GM18861 (cell line): ENCODE measurements at regions not wholly inside any gene's neighbourhood (a gene's known extent, or its start where the extent isn't known, plus 50 kb on each side); places are given as distances from the start of the nearest gene placed in this dataset.
"Not testable (repeated sequence)": the region's sequence is repeated elsewhere in the genome, so short reads cannot be mapped to it uniquely, and the experiment has no call there.

Experiments used
- ATAC-seq: cut with Tn5 transposase; IDR thresholded peaks from one replicate; pipeline ENCODE4 v1.9.1; 2021; ENCODE audit not compliant: unreplicated experiment

DNA sequence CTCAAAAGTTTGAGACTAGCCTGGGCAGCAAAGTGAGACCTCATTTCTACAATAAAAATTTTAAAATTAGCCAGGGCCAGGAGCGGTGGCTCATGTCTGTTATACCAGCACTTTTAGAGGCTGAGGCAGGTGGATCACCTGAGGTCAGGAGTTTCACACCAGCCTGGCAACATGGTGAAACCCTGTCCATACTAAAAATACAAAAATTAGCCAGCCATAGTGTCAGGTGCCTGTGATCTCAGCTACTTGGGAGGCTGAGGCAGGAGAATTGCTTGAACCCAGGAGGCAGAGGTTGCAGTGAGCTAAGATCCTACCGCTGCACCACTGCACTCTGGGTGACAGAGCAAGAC, 85.1 kb upstream of the MAP4 start:
- not testable (repeated sequence) for ATAC-seq

DNA sequence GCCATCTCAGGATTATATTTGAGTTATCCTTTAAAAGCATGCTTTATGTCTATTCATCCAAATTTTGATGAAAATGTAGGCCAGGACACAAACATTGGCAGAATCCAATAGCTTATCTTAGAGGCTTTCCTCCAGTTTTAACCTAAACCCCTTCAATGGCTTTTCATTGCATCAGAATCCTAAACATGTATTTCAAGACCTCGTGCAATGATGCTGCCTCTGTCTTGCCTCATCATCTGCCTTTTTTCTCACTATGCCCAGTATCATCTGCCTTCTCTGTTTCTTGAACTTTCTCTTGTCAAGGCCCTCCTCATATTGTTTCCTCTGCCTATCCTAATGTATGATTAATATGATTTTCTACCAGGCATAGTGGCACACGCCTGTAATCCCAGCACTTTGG, 76.1 kb upstream of the MAP4 start:
- ATAC-seq: no peak

DNA sequence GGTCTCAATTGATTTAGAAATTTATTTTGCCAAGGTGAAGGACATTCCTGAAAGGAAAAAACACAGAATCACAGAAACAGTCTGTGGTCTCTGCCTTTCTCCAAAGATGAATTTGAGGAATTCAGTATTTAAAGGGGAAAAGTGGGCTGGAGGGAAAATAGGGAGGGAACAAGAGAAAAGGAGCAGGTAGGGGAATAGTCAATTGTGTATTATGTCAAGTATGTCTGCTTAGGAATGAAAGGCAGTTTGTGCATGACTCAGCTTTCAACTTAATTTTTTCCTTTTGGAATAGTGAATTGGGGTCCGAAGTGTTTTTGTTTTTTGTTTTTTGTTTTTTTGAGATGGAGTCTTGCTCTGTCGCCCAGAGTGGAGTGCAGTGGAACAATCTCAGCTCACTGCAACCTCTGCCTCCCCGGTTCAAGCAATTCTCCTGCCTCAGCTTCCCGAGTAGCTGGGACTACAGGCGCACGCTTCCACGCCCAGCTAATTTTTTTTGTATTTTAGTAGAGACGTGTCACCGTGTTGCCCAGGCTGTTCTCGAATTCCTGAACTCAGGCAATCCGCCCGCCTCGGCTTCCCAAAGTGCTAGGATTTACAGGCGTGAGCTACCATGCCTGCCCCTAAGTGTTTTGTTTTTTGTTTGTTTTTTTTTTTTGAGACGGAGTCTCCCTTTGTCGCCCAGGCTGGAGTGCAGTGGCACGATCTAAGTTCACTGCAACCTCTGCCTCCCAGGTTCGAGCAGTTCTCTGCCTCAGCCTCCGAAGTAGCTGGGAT, 74.1 kb upstream of the MAP4 start:
- no peak for ATAC-seq

DNA sequence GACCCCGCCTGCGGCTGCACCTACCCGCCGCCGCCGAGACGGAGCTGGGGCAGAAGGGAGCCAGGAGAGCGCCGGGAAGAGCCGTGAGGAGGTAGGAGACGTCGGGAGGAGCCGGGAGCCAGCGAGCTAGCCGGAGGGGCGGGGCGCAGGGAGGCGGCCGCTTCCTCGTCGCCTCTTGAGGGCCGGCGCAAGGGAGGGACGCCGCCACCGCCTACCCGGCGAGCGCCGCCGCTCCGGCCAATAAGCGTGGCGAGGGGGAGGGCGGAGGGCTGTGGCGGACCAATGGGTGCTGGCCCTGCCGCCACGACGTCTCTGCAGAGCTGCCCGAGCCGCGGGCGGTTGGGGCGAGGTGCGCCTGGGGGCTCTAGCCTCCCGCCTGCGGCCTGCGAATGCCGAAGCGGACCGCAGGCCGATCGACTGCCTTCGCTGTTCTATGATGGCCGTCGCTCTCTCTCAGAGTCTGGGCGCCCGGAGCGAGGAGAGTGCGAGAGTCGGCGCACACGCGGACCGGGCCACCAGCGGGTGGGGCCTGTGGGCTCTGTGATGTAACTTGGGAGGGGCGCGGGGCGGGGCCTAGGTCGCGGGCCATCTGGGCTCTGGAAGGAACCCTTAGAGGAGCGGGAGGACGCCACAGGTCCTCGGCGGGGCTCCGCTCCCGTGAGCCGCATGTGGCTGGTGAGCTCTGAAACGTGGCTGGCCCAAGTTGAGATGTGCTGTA, 72.7 kb upstream of the MAP4 start:
- ATAC-seq: peak; percentile 81

DNA sequence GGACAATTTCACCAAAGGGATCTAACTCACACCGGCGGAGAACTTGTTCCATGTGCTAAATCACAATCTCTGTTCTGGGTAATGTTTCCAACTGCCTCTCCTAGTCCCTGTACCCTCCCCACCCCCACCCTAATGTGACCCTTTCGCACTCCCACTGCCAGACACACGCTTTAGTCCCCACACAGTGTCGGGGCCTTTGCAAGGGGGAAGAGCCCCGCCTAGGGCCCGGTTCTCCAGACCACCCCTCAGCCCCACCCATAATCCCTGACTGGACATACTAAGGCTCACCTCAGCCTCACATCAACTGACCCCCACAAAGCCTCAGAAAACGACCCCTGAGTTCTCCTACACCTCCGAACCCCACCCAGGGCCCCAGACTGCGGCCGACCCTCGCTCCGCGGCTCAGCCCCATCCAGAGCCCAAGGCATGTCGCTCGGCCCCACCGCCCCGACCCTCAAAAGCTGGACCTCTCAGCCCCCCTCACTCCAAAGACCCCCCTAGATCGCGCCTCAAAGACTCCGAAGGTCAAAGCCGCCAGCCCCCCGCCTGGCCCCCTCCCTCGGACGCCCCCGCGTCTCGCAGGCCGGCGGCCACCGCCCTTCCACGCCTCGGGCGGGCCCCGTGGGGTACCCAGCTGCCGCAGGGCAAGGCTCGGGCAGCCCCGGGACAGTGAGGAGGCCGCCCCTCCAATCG, 72.0 kb upstream of the MAP4 start:
- ATAC-seq: peak; percentile 17

DNA sequence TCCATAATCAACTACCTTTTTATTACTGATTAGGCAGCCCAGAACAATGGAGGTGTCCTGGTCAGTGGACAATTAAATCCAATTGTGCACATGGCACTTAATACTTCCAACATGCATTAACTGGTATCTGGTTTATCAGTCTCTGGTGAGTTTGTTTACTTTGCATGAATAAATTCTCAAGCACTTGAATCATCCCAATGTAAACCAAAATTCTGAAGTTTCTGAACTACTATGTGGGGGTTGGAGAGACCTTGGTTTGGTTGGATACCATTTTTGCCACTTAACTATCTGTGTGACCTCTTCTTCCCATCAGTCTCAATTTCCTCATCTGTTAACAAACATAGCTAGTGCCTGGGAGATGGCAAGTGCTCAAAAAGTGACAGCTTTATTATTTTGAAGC, 70.5 kb upstream of the MAP4 start:
- ATAC-seq: no peak

DNA sequence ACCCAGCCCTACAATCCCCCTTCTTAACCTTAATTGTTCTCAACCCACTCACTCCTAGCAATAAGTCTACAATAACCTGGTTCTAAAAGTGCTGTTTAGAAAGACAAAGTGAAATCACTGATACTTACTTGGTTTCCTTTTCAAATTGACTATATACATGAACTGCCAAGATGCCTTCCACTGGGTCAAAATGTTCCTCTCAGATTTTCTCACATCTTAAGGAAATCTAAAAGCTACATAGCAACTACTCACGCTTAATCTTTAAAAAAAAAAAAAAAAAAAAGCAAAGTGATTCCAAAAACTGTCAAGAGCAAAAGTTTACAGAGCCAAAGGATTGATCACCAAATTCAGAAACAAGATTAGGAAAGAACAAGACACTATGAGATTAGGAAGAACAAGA, 68.7 kb upstream of the MAP4 start:
- no peak for ATAC-seq

DNA sequence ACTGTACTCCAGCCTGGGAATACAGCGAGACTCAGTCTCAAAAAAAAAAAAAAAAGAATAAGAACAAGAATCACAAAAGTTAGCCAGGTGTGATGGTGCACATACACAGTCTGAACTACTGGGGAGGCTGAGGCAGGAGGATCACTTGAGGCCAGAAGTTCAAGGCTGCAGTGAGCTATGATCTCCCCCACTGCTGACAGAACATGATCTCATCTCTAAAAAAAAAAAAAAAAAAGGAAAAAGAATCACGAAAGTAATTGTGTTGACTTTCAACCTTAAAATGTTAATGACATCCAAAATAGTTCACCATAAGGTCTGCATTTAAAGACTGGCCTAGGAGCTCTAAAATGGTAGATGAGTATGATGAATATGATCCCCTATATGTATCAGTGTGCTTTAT, 68.0 kb upstream of the MAP4 start:
- no peak for ATAC-seq

DNA sequence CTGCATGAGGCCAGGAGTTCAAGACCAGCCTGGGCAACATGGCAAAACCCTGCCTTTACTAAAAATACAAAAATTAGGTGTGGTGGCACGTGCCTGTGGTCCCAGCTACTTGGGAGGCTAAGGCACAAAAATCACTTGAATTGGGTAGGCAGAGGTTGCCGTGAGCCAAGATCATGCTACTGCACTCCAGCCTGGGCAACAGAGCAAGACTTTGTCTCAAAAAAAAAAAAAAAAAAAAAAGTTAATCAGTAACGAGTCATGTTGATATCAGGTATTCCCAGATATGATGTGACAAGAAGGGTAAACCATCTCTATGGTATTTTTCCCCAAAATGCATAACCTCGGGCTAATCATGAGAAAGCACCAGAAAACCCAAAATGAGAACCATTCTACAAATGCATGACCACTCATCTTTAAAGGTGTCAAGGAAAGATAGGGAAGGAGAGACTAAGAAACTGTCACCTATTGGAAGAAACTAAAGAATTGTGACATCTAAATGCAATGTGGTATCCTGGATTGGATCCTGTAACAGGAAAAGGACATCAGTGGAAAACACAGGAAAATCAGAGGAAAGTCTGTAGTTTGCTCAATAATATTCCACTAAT, 66.5 kb upstream of the MAP4 start:
- ATAC-seq: no peak

DNA sequence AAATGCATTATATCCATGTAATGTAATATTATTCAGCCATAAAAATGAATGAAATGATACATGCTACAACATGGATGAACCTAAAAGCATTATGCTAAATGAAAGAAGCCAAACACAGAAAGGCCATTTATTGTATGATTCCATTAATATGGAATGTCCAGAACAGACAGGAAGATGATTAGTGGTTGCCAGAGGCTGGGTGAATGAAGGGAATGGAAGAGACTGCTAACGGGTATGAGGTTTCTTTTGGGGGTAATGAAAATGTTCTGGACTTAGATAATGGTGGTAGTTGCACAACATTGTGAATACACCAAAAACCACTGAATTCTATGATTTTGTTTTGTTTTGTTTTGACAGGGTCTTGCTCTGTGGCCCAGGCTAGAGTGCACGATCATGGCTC, 61.6 kb upstream of the MAP4 start:
- ATAC-seq: no peak

DNA sequence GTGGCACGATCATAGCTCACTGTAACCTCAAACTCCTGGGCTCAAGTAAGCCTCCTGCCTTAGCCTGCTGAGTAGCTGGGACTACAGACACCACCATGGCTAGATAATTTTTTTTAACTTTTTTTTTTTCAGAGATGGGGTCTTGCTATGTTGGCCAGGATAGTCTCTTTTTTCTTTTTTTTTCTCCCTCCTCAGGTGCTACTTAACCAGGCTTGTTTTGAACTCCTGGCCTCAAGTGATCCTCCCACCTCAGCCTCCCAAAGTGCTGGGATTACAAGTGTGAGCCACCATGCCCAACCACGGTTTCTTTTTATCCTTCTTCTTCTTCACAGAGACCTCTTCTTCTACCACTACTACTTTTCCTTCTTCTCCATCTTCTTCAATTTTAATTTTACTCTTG, 53.8 kb upstream of the MAP4 start:
- no peak for ATAC-seq

DNA sequence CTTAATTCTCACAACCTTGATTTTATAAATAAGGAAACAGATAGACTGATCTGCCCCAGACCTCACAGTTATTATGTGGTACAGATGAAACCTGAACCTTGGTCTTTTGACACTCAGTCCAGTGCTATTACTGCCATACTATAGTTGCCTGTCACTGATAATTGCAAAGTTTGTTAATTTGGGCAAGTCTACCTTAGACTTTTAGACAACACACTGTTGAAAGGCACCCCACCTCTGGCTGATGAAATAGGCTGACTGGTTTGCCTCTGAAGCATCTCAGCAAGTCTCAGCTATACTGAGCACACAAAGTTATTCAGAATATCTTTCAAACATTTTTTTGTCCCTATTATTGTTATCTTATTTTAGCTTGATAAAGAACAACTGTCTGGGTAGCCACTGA, 53.1 kb upstream of the MAP4 start:
- ATAC-seq: no peak

DNA sequence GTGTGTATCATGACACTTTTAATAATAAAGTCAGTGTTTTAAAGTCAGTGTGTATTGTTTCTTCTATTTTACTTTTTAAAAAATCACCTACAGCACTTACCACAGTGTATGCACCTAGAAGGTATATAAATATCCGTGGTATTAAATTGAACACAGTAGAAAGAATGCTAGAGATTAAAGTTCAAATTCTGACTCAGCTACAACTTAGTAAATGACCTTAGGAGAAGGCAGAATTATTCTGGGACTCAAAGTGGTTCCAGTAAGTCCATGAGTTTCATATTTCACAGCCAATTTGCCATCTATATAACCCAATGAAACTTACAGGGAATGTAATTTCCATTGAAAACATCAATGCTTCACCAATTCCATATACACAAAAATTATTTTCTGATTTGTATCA, 52.7 kb upstream of the MAP4 start:
- no peak for ATAC-seq

DNA sequence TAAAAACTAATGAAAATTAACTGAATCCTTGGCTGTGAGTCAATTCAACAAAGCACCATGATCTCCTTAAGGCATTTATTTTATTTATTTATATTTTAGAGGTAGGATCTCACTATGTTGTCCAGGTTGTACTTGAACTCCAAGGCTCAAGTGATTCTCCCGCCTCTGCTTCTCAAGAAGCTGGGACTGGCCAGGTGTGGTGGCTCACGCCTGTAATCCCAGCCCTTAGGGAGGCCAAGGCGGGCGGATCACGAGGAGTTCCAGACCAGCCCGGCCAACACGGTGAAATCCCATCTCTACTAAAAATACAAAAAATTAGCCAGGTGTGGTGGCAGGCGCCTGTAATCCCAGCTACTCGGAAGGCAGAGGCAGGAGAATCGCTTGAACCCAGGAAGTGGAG, 52.1 kb upstream of the MAP4 start:
- ATAC-seq: not testable (repeated sequence)

DNA sequence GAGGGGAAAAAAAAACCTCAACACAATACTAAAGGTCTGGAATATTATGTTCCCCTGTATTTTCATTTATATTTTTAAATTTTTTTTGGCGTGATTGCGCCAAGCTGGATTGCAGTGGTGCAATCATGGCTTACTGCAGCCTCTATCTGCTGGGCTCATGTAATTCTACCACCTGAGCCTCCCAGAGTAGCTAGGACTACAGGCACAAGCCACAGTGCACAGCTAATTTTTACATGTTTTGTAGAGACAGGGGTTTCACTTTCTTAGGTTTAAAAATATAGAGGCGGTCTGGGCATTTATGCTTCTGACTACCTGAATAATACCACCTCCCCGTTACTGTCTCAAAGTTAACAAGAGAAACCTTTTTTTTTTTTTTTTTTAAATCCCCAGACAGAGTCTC, 51.1 kb upstream of the MAP4 start:
- no peak for ATAC-seq
